Panc1 (cell line): ENCODE measurements at regions not wholly inside any gene's neighbourhood (a gene's known extent, or its start where the extent isn't known, plus 50 kb on each side); places are given as distances from the start of the nearest gene placed in this dataset.

Experiments
- CTCF ChIP-seq: fragments of 450-650 bp; IDR thresholded peaks from 2 replicates; pipeline ENCODE4 v1.5.1; 2017; ENCODE audit warnings: mild to moderate bottlenecking
- POLR2AphosphoS5 ChIP-seq: IDR thresholded peaks from 2 replicates; pipeline ENCODE4 v1.6.1; 2012; ENCODE audit warnings: mild to moderate bottlenecking, low read depth, low read length, moderate library complexity
- REST ChIP-seq, 2 experiments: IDR thresholded peaks; 2 replicates each; pipeline ENCODE4 v1.6.1; 2011 to 2012; ENCODE audit warnings: low read depth in 2 of 2, control low read depth in 1 of 2, low read length in 1 of 2, mild to moderate bottlenecking in 1 of 2, moderate library complexity in 1 of 2; ENCODE audit not compliant: insufficient read depth in 1 of 2
- SIN3A ChIP-seq: IDR thresholded peaks from 2 replicates; pipeline ENCODE4 v1.6.1; 2012; ENCODE audit warnings: low read depth, mild to moderate bottlenecking, low read length, moderate library complexity, borderline replicate concordance; ENCODE audit not compliant: insufficient read depth
- TCF7L2 ChIP-seq: IDR thresholded peaks from 2 replicates; pipeline ENCODE4 v1.6.1; 2011; ENCODE audit warnings: mild to moderate bottlenecking, low read depth, low read length, inconsistent platforms

GRCh38 chr2:193935114-193935513, 1721.9 kb upstream of the SLC39A10 start:
- TF ChIP-seq CTCF: no peak
- TF ChIP-seq POLR2AphosphoS5: no peak
- no peak for TF ChIP-seq TCF7L2
- no peak for TF ChIP-seq REST (IDR thresholded peaks at IDR 0.05; ENCODE audit: insufficient read depth in 1 of 2, low read depth in 2 of 2, low read length in 1 of 2)
- no peak for TF ChIP-seq SIN3A
